Left ventricle myocardium inferior (tissue), 1 donor: ENCODE measurements at regions not wholly inside any gene's neighbourhood (a gene's known extent, or its start where the extent isn't known, plus 50 kb on each side); places are given as distances from the start of the nearest gene placed in this dataset.

ENCODE experiments used
- DNase-seq: peaks from one replicate; pipeline ENCODE4 v3.0.0-alpha.2; 2020
- H3K27ac ChIP-seq: fragments of 200-600 bp; replicated peaks from 2 replicates; pipeline ENCODE4 v1.8.0; 2021
- H3K27me3 ChIP-seq: fragments of 200-600 bp; 2 replicates; pipeline ENCODE4 v1.8.0; 2021; ENCODE audit warnings: low read depth
- H3K36me3 ChIP-seq: fragments of 200-600 bp; 2 replicates; pipeline ENCODE4 v1.8.0; 2021
- H3K4me1 ChIP-seq: fragments of 200-600 bp; 2 replicates; pipeline ENCODE4 v1.8.0; 2021
- H3K4me3 ChIP-seq: fragments of 200-600 bp; 2 replicates; pipeline ENCODE4 v1.8.0; 2021; ENCODE audit warnings: mild to moderate bottlenecking, moderate library complexity
- H3K9me3 ChIP-seq: fragments of 200-600 bp; replicated peaks from 2 replicates; pipeline ENCODE4 v1.8.0; 2021
- CTCF ChIP-seq: fragments of 200-600 bp; IDR thresholded peaks from 2 replicates; pipeline ENCODE4 v1.8.0; 2021; ENCODE audit warnings: antibody characterized with exemption, mild to moderate bottlenecking, borderline replicate concordance
- intact Hi-C: fragments of 100-400 bp; cut with micrococcal nuclease; formaldehyde crosslinking; loops from one replicate; pipeline ENCODE4 v1.11.0; 2022
- donor health status: DM: no; HTN: yes; CAD: no; lungs with severe emphysema.

- H3K4me3 ChIP-seq: no peak overlapping the region
- no peak overlapping the region for H3K27ac ChIP-seq
- peaks cover 8% of the 10 kb centered on the region for H3K9me3 ChIP-seq
- no peaks in the 10 kb centered on the region for H3K36me3 ChIP-seq
- no peaks in the 10 kb centered on the region for H3K27me3 ChIP-seq
- no peaks in the 10 kb centered on the region for H3K4me1 ChIP-seq
- intact Hi-C loops: no loop called here
- no peak for DNase-seq
- TF ChIP-seq CTCF: no peak
These were observed 92.6 kb upstream of the SOX4 start for GRCh38 chr6:21501021-21501354.

- no peak overlapping the region for H3K4me3 ChIP-seq
- no peaks in the 10 kb centered on the region for H3K4me1 ChIP-seq
- no peaks in the 10 kb centered on the region for H3K27me3 ChIP-seq
- no peak overlapping the region for H3K27ac ChIP-seq
- intact Hi-C loops: no loop called here
- no peaks in the 10 kb centered on the region for H3K36me3 ChIP-seq
- H3K9me3 ChIP-seq: peaks cover 8% of the 10 kb centered on the region
- no peak for TF ChIP-seq CTCF
- DNase-seq: no peak
These were observed 91.7 kb upstream of the SOX4 start for GRCh38 chr6:21501815-21502214.

GRCh38 chr6:21502682-21503081, 90.9 kb upstream of the SOX4 start:
- H3K27me3 ChIP-seq: no peaks in the 10 kb centered on the region
- H3K4me1 ChIP-seq: no peaks in the 10 kb centered on the region
- no peak overlapping the region for H3K4me3 ChIP-seq
- no peak for TF ChIP-seq CTCF
- intact Hi-C loops: no loop called here
- peaks cover 8% of the 10 kb centered on the region for H3K9me3 ChIP-seq
- H3K36me3 ChIP-seq: no peaks in the 10 kb centered on the region
- no peak overlapping the region for H3K27ac ChIP-seq
- DNase-seq: no peak

GRCh38 chr6:21504790-21505189, 88.8 kb upstream of the SOX4 start:
- H3K4me1 ChIP-seq: no peaks in the 10 kb centered on the region

GRCh38 chr6:21505574-21505990, 88.0 kb upstream of the SOX4 start:
- no peak overlapping the region for H3K27ac ChIP-seq
- no peak for TF ChIP-seq CTCF
- H3K9me3 ChIP-seq: peaks cover 8% of the 10 kb centered on the region
- no peak for DNase-seq
- H3K36me3 ChIP-seq: no peaks in the 10 kb centered on the region
- no peaks in the 10 kb centered on the region for H3K4me1 ChIP-seq
- no peaks in the 10 kb centered on the region for H3K27me3 ChIP-seq
- H3K4me3 ChIP-seq: no peak overlapping the region
- intact Hi-C loops: no loop called here

More at GRCh38 chr6:21504790-21505189, 88.8 kb upstream of the SOX4 start:
- Histone ChIP-seq H3K27me3 (no peaks in the 10 kb centered on the region), H3K27ac (no peak overlapping the region), H3K9me3 (peaks cover 8% of the 10 kb centered on the region), H3K36me3 (no peaks in the 10 kb centered on the region), H3K4me3 (no peak overlapping the region)
- intact Hi-C loops: no loop called here
- no peak for TF ChIP-seq CTCF
- DNase-seq: no peak

GRCh38 chr6:21506126-21506525, 87.4 kb upstream of the SOX4 start:
- H3K9me3 ChIP-seq: peaks cover 8% of the 10 kb centered on the region
- no peaks in the 10 kb centered on the region for H3K36me3 ChIP-seq
- no peak for TF ChIP-seq CTCF
- H3K4me1 ChIP-seq: no peaks in the 10 kb centered on the region
- intact Hi-C loops: no loop called here
- H3K4me3 ChIP-seq: no peak overlapping the region
- DNase-seq: no peak
- H3K27me3 ChIP-seq: no peaks in the 10 kb centered on the region
- H3K27ac ChIP-seq: no peak overlapping the region
